DMS79 (cell line): ENCODE measurements at regions not wholly inside any gene's neighbourhood (a gene's known extent, or its start where the extent isn't known, plus 50 kb on each side); places are given as distances from the start of the nearest gene placed in this dataset.

ENCODE experiments used
- DNase-seq: peaks from one replicate; lab custom pipeline; 2025; lab: John Stamatoyannopoulos, UW

DNA sequence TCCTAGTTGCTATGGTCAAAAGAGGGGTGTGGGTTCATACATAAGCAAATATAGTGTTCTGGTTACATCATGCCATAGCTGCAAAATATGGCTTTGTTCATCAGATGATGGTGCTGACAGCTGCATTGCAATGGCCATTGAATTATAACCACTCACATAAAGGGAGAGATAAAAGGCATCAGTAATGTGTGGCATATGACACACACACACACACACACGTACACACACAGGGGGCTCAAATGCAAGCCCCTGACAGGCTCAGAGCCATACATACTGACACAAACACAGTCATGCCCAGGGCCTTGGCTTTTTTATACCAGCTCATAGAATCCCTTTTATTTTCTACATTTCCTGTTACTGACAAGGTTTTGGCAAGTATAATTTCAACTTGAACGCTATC lies 698.9 kb downstream of the BCL11B start:
- DNase-seq: no peak

DNA sequence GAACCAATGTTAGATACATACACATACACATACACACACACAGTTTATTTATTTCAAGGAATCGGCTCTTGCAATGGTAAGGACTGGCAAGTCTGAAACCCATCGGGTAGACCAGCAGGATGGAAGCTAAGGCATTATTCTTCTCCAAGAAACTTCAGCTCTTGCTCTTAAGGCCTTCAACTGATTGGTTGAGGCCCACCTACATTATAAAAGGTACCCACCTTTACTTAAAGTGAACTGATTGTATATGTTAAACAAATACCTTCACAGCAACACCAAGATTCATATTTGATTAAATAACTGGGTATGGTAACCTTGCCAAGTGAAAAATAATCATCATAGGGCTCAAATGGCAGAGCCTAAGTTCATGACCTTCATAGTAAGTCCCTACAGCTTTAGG lies 695.5 kb downstream of the BCL11B start:
- DNase-seq: no peak

DNA sequence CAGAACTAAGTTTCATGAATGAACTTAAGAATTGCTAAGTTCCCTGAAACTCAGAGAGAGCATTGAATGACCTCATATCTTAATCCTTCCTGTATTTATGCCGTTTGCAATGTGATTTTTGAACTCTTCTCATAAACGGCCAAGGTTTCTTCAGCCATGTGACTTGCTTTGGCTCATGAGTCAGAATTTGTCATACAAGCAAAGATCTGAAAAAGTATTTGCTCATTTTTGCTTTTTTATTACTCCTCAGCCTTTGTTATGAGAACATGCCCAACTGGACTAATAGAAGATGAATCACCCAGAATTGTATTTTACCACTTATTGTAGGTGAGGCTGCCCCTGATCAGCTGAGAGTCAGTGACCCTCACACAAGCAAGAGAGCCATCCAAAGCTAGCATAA lies 693.8 kb downstream of the BCL11B start:
- DNase-seq: no peak

DNA sequence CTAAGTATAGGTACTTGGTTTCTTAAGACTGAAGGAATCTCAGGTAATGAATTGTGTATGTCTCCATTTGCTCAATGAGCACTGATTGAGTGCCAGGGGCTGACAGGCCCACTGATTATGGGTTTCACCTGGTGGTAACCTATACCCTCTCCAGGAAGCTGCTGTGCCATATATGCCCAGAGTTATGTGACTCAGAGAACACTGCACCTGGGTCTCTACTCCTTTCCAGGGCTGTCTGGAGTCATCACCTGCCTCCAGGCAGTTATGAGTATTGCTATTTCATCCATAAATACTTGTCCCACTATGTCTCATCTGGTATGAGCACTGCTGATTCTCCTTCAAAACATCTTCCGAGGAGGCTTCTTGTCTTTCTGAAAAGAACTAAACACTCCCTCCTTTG lies 692.9 kb downstream of the BCL11B start:
- no peak for DNase-seq

DNA sequence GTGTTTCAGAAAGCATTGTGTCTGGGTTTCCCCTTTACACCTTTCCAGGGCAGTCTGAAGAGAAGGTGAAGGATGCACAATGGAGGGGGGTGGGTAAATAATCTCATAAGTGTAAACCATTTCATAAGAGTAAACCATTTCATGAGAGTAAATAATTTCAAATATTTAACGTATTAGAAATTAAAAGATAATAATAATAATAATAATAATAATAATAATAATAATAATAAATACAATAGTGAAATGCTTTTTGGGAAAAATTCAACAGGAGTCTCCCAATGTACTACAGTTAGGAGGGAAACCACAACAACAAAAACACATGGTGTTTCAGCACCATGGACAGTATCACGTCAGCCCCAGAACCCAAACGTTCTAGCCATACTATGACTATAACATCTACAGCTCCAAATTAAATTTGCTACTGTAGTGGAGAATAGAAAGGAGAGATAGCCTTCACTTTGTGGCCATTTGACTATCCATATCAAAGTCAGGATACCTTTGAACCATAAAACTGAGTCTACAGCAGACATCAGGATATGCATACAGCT lies 691.8 kb downstream of the BCL11B start:
- no peak for DNase-seq

DNA sequence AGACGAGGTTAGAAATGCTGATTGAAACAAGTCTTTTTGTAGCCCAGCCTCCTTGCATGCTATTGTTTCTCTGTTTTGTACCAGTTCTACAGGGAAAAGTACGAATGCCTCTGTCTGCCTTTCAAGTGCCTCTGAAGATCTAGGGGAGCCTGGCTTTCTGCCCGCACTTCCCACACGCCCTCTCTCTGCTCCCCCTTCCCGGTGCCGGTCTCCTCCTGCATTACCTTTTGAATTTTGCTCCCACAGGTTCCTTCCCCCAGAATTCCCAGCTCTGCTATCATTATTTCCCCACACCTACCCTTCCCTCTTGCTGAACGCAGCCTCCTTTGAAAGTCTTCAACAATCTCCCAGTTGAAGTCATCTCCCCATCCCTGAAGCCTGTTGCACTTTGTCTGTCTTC lies 689.7 kb downstream of the BCL11B start:
- DNase-seq: peak; percentile 65

DNA sequence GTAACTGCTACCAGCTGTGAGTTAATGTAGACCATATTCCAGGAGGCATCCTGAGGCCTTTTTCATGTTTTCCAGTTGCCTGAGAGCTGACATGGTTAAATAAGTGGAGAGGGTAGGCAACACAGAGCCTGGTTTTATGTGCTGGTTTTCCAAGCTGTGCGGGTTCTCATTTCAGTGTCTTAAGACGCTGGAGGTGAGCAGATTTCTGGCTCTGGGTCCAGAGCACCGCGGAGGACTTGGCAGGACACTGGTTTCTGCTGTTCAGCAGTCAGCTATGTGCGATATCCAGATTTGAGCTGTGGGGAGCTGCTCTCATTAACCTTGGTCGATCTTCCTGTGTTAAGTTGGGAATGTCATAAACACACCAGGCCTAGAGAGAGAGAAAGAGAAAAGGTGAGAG lies 680.8 kb downstream of the BCL11B start:
- DNase-seq: no peak

DNA sequence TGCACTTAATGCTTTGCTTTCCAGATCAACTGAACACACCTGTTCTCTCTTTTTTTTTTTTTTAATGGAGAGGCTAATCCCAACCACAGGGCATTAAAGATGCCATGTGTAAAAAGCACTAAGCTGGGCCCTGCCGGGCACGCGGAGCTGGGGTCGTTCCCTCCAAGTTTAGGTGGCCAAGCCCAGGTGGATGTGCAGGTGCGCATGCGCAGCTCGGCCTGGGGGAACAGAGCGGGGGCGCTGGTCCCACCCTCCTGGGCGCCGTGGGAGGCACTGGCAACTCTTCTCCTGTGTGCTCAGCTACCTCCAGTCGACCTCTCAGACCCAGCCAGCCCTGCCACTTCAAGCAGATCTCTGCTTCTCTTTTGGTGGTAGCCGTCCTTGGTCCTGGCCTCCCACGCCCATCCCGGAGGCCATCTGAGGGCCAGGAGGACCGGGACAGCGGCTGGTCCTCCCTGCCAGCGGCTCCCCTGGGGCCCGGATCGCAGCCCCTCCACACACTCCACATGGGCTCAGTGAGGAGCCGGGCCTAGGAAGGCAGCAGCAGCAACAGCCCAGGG lies 679.3 kb downstream of the BCL11B start:
- no peak for DNase-seq

DNA sequence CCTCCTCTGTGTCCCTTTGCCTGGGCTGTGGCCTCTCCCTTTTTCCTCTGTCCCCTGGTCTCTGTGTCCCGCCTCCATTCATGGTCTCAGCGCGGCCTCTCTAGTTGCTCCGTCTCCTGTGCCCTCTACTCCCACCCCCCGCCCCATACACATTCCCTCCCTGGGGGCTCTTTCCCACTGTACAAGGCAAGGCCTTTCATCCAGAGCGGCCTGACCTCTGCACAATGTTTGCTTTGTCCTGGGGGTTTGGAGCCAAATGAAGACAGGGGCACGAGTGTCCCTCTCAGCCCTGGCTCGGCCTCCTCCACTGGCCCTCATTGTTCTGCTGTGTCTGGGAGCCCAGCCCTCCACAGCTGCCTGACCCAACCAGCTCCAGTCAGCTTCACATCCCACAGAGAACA lies 678.6 kb downstream of the BCL11B start:
- DNase-seq: no peak

DNA sequence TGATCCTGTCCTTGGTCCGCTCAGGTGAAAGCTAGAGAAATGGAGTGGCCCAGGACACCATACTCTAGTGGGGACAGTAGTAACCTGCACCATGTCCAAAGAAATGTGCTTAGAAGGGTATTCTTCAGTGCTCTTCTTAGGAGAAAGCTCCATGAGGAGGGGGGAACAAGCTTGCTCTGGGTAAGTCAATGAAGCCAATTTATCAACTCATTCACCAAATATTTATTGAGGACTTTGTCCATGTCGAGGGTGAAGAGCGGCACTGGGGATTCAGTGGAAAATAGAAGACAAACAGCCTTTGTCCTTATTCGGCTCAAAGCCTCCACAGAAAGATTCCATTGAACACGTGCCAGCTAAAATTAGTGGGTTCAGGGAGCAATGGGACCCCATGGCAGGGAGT lies 677.8 kb downstream of the BCL11B start:
- no peak for DNase-seq

DNA sequence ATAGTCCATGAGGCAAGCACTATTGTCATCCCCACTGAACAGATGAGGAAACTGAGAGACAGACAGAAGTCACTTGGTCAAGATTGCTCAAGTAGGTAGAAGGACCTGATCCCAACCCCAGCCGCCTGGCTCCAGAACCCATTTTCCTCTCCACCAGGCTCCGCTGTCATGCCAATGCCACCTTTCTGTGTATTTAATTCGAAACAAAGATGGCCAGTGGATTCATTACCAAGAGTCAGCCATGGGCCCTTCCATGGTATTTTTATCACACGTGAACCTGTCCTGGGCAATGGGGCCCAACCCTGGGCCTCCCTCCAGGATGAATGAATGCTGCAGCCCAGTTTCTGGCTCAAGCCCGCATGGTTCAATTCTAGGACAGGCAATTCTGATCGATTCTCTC lies 673.4 kb downstream of the BCL11B start:
- no peak for DNase-seq

DNA sequence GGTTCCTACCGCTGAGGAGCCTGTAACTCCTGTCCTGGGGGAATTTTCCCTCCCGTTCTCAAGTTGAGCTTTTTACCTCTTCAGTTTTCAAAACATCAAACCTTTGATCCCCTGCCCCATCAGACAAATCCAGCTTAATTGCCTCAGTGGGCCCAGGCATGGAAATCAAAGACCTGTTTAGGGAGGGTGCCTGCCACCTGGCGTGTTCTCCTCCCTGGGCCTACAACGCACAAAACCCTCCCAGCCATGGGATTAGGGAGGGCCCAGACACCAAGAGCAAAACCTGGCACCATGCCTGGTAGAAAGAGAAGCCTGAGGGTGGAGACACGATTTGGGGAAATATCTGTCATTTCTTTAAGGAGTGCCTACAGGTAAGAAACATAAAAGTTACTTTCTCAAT lies 672.9 kb downstream of the BCL11B start:
- DNase-seq: no peak

DNA sequence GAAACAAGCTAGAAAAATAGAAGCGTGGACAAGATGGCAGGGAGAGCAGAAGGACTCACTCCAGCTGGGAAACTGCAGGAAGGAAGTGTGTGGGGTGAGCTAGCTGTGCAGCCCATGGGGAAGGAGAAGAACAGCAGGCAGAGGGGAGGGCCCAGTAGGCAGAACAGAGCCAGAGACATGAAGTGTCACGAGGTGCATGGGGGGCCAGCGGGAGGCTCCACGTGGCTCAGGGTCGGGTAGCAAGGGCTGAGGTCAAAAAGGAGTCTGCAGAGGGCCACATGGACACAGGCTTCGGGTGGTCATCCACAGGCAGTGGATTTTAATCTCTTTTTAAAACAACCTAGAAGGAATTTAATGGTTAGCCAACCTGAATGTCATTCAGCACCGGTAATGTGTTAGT lies 669.0 kb downstream of the BCL11B start:
- DNase-seq: no peak

DNA sequence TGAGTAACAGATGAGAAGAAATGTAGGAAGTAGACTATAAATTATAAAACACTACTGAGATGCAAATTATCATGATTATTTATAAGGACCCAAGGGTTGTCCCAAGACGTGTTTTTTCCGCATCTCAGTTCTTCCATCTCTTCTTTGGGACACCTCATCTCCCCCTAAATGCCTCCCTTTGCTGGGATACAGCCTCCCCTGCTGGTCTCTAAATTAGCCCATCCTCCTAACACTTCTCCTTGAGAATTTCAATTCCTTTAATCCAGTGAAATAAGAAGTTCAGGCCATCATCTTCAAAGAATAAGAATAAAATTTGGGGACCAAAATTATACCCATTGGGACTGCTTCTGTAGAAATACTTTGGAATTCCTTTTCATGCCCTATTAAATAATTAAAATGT lies 667.0 kb downstream of the BCL11B start:
- no peak for DNase-seq

DNA sequence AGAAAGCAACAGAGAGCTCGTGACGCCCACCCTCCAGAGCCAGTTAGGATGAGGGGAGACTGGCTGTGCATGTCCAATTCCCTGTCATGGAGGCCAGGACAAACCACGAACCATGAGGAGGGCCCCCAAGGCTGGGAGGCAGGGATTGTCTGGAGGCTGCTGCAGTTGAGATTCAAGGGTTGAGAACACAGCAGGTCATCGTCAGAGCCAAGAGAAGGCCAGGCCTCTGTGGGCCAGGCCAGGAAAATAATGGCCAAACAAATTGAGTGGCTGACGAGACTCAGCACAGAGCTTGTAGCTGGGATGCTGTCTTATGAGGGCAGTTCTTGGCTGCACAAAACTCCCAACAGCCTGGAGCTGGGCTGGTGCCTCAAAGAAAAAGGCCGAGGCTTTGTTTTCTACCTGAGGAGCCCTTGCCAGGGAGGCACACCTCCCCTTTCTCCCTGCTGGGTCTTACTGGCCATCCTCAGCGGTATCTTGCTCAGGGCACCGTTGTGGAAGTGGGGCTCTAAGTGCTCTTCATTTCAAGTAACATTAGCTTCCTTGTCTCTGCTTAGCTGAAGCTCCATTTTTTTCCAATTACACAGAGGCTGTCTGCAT lies 665.9 kb downstream of the BCL11B start:
- peak; percentile 80 for DNase-seq

DNA sequence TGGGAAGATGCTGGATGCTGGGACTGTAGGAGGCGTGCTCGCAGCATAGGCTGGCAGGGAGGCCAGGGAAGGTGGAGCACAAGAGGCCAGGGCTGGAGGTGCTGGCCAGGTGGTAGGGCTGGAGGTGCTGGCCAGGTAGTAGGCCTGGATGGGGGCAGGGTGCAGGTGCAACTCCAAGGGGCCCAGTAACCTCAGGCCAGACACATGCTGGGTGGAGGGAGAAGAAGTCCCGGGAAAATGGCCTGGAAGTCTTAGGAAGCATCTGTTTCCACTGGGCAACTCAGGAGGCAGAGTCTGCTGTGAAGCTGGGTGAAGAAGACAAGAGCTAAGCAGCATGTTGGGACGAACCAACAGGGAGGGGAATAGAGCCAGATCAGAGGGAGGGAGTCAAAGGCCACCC lies 665.2 kb downstream of the BCL11B start:
- DNase-seq: no peak

DNA sequence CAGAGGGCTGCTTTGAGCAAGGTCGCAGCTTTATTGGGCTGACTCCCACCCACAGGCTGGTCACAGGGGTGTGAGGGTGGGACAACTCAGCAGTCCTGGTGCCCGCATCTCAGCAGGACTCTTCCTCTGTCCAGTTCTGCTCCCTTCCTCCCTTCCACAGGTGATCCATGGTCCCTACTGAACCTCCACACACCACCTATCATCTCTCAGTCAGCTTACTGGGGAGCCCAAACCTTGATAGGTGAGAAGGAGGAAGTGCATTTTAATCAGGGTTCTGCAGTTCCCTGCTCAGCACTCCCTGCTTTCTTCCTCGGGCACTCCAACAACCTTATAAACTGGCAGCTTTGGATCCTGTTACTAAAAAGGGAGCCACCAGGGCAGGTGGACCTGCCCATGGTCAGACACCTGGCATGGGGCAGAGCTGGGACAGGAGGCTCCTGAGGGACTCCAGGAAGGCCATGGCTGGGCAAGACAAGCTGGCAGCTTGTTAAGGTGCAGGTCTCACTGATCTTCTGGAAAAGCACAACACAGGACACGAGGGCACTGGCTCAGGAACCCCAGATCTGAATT lies 664.6 kb downstream of the BCL11B start:
- no peak for DNase-seq

DNA sequence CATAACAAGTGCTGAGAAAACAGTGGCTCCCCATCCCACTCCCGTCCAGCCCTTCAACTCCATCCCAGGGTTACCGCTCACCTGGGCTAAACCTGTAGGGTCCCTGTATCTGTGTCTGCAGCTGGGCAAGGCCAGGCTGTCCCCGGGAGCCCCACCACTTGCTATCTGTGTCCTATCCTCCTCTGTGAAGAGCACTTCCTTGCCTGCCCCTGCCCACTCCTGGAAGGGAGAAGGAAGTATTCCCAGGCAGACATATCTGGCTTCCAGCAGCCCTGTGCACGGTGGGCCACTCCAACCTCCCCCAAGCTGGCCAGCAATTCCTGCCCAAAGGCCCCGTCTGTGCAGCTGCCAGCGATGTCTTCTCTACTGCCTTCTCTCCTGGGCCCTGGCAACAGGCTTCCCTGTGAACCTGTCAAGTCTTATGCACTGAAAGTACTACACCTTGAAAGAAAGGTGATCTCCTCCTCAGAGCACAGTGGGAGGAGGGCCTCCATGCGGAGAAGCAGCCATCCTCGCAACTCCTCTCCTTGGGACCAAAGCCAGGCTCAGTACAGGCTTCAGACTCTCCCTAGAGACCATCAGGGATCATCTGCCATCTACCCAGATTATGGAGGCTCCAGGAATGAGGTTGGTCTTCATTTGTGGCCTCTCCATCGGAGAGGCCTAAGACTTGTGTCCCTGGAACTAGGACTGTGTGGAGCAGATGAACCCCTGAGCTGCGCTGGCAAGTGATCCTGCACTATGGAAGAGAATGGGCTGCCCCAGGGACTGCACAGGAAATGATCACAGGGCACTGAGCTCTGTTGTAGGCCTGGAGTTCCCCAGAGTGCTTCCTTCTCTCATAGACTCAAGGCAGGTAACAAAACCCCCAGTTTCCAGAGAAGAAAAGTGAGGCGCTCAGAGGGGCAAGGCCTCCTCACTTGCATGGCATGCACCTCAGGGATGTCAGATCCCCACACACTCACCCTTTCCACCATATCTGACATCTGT lies 663.6 kb downstream of the BCL11B start:
- no peak for DNase-seq

DNA sequence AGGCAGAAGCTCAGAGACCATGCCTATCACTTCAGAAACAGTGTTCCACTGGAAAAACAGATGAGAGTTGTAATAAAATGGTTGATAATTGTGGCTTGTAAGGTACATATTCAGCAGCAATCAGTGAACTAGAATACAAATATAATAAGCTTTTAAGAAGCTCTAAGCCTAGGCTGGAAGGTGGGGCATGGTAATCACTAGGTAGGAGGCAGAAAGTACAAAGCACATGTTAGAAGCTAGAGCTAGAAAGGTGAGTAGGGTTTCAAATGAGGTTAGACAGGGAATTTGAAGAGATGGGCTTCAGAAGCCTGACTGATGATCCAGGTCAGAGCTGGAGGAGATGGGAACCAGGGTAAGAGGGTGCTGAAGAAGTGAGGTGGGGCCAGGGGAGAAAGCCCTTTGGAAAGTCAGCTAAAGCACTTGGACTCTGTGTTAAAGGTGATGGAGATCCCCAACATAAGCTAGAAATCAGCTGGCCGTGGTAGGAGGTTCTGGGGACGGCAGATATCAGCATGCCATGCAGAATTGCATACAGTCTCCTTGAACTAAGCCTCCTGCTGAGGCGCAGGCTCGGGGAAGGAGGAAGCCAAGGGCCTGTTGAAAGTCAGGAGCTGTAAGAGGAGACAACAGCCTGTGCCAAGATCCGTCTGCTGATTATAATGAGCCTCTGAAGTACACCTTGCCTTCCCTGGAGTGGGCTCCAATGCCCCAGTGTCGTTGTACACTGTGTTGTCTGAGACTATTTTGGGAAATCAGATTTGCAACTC lies 659.4 kb downstream of the BCL11B start:
- peak; percentile 98 for DNase-seq

DNA sequence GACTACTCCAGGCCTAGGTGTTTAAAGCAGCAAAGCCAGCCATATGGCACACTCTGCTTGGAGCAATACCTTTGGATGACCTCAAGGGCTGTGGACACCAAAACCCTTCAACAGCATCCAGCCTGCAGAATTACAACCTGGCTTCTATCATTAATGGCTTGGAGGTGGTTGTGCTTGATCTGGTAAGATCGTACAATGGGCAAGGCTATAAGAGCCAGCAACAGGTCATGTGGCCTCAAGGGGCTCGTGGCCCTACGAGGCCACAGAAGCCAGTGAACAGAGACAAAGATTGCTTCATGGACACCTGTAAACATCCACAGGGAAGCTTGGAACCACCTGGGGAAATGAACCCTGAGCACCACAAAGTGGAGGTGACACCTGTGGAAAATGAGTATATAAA lies 657.3 kb downstream of the BCL11B start:
- no peak for DNase-seq

DNA sequence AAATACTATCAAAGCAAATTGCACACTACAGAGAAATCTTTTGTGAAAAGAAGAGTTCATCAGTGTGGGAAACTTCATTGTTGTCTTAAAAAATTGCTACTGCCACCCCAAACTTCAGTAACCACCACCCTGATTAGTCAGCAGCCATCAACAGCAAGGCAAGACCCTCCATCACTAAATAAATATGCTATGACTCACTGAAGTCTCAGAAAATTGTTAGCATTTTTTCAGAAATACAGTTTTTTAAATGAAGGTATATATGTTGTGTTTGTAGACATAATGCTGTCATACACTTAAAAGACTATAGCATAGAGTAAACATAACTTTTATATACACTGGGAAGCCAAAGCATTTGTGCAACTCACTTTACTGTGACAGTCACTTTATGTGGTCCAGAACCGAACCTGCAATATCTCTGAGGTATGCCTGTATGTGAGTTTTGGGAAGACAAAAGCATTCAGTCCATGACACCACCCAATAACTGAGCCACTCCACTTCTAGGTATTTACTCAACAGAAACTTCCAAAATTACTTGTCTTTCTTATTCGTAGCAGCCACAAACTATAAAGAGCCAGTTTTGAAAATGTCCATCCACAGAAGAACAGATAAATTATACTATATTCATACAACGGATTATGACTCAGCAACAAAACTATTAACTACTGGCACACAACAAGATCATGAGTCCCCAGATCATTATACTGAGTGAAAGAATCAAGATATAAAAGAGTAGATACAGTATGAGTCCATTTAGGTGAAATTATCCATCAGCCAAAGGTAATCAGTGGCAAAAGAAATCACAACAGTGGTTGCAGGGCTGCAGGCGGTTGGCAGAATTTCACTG lies 649.6 kb downstream of the BCL11B start:
- no peak for DNase-seq
